HG02973 (cell line): ENCODE measurements at regions not wholly inside any gene's neighbourhood (a gene's known extent, or its start where the extent isn't known, plus 50 kb on each side); places are given as distances from the start of the nearest gene placed in this dataset.
"Not testable (repeated sequence)": the region's sequence is repeated elsewhere in the genome, so short reads cannot be mapped to it uniquely, and the experiment has no call there.

Experiments
- ATAC-seq: cut with Tn5 transposase; IDR thresholded peaks from one replicate; pipeline ENCODE4 v1.9.1; 2021; ENCODE audit warnings: moderate library complexity; ENCODE audit not compliant: unreplicated experiment

DNA sequence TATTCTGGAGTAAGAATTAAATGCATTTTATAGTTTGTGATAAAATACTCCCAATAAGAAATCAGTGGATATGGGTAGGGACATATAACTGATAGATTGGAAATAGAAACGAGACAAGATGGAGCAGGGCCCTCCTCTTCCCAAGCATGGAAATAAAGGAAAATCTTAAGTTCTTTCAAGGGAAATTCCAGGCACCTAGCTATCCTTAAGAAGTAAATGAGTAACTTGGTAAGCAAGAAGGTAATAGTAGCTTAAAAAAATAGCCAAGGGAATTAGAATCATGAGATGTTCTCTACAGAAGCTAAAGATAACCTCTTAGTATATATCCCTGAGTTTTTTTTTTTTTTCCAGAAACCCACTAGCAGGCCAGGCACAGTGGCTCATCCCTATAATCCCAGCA, 105.5 kb upstream of the FAM3C start:
- ATAC-seq = no peak

- peak; percentile 65 for ATAC-seq
Measured at GRCh38 chr7:121500360-121501058, 104.4 kb upstream of the FAM3C start.

- no peak for ATAC-seq
Measured at GRCh38 chr7:121499624-121500023, 103.5 kb upstream of the FAM3C start.

DNA sequence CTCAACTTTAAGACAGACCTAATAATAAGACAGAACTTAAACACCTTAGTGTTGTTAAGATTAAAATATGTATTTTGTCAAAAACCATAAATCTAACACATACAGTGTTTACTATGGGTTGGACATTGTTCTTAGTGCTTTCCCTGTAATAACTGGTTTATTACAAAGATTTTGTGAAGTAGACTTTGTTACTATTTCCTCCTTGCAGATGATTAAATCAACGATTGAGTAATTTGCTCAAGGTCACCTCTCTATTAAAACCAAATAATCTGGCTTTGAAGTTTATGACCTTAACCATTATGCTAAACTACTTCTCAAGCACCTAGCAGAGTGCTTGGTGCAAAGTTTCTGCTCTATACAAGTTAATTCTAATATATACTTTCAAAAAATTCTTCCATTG, 102.7 kb upstream of the FAM3C start:
- ATAC-seq = no peak

GRCh38 chr7:121497545-121497944, 101.4 kb upstream of the FAM3C start:
- ATAC-seq = not testable (repeated sequence)

DNA sequence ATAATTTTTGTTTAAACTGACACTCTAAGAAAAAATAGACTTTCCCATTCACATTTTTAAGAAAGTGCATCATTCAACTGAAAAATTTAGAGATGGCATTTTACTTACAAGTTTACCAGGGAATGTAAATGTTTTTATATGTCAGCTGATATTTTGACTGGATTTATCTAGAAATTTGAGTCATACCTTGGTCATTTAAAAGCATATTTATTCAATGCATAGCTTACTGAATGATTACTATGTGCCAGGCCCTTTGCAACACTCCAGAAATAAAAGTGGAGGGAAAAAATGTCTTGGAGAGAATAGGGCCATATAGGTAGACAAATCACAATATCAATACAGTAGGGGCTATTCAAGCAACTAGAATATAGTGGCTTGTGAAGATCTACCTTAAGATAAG, 98.4 kb upstream of the FAM3C start:
- ATAC-seq = no peak

GRCh38 chr7:121493553-121493952, 97.4 kb upstream of the FAM3C start:
- no peak for ATAC-seq

DNA sequence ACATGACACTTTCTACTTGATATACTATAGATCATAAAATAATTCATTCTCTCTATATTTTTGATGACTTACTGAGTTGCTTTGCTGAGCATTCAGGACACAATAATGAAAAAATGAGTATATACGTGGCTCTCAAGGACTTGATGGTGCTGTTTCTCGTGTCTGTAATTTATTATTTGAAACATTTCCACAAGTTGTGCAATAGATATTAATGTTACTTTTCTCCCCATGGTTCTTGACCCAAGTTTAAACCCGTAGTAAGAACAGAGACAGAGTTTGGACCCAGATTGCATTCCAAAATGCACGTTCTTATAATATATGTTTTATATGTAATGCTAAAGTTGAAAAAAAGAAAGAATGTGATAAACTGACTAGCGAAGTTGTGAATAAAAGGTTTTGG, 94.2 kb upstream of the FAM3C start:
- no peak for ATAC-seq

- ATAC-seq = no peak
Measured at GRCh38 chr7:121489440-121489839, 93.3 kb upstream of the FAM3C start.

- no peak for ATAC-seq
Measured at GRCh38 chr7:121488111-121488650, 92.1 kb upstream of the FAM3C start.

DNA sequence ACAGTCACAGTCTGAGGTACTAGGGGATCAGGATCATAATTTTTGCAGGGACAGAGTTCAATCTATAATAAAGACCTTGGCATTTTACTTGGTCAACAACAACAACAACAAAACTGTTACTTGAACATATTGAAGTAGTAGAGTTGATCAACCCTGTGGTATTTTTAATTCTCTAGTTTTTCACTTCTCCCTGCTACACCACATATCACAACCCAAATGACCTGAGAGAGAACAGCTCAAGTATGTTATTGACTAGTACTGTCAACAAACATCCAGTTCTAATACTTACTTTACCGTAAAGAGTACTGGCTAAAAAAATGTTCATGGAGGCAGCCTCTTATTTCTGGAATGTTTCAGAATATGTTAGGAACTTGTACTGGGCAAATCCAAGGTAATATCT, 90.5 kb upstream of the FAM3C start:
- ATAC-seq = no peak

DNA sequence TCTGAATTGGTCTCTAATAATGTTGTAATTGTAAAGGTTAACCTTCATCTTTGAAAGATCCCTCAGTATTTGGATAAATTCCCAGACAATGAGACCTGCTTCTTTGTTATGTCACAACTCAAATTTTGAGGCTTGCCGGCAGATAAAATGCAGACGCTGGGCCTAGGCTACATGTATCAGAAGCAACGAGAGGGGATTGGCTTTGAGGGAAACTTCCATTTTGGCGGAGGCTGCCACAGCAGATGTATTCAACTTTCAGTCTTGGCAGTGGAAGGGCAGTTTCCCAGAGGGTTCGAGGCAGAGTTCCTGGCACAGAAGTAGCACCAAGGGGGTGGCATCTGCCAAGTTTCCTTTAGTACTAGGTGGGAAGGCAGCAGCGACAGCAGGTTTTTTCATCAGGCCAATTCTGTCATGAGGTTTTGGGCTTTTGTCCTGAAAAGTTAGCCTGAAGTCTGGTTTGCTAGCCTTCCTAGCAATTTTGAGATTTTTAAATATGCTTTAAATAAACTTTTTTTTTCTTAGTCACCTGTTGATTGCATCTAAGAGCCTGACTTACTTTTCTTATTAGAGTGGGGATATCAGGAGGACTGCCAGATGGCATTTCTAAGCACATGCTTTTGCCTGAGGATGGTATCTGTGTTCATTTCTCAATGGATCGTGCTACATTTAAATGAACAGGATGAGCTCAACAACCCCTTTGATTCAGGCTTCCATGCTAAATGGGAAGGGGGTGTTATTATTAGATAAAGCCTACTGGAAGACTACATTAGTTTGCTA, 89.5 kb upstream of the FAM3C start:
- ATAC-seq = no peak

GRCh38 chr7:121484089-121484763, 88.1 kb upstream of the FAM3C start:
- no peak for ATAC-seq

DNA sequence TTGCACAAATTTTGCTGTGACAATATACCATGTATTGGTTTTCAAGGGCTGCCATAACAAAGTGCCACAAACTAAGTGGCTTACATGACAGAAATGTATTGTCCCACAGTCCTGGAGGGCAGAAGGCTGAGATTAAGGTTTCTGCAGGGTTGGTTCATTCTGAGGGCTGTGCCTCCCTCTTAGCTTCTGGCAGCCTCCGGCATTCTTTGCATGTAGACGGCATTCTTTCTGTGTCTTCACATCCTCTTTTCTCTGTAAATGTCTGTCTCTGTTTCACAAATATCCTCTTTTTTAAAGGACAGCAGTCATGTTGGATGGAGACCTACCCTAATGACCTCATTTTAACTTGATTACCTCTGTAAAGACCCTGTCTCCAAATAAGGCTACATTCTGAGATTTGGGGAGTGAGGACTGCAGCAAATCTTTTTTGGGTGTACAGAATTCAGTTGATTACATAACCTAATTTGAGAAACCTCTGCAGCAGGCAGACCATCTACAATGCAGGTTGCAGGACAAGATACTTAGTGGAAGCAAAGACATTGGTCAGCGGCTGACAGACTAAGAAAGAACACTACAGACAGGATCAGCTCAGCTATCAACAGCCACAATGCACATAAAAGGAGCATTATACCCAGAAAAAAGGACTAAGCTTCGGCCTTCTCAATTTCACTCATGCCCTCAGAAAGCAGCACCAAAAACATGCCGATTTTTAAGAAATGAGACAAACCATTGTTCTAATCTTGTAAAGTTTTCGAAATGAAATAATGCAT, 84.6 kb upstream of the FAM3C start:
- ATAC-seq = no peak

DNA sequence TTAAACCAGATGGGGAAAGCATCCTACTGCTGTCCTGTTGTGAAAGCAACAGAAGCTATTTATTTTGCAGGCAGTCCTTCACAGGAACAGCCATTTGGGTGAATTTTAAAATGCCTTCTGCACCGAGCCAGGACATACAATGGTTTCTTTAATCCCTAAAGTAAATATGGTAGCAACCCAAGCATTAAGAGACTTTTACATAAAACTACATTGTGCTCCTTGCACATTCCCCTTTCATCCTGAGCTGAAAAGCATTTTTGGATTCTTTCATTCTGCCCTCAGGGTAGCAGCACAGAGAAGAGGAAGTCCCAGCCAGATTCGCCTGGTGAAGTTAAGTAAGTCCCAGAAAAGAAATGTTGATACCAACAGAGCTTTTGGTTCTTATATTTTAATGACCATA, 84.0 kb upstream of the FAM3C start:
- no peak for ATAC-seq

- ATAC-seq = no peak
Measured at GRCh38 chr7:121479466-121479865, 83.4 kb upstream of the FAM3C start.

DNA sequence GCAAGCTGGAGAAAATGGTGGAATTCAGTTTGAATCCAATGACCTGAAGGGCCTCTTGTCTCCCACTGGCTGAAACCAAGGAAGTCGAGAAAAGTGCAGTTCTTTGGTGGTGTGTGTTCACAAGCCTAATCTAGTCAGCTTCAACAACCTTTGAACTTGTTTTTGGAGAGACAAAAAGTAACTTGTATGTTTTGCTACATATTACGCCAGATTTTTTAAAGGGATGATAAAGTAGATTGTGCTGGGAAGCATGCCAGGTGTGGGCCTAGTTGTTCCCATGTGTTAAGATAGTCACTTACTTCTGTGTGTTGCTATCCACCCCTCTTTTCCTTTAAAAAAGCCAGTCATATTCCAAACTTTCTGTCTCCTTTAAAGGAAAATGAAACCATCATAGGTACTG, 79.7 kb upstream of the FAM3C start:
- ATAC-seq = no peak

DNA sequence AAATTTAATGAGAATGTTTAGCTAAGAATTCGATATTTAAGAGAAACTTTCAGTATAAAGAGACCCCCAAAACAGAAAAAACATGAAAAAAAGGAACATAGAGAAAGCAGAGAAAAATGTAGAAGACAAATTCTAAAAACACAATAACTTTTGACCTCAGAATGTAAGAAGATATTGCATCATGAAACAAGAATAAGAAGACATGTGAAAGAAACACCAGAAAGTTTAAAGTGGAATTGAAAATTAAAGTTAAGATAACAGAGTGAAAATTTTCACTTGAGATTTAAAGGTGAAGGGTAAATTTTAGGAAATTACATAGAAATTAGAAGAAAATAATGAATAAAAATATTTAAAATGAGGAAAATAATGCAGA, 78.2 kb upstream of the FAM3C start:
- no peak for ATAC-seq

GRCh38 chr7:121473645-121474300, 77.7 kb upstream of the FAM3C start:
- ATAC-seq = no peak

DNA sequence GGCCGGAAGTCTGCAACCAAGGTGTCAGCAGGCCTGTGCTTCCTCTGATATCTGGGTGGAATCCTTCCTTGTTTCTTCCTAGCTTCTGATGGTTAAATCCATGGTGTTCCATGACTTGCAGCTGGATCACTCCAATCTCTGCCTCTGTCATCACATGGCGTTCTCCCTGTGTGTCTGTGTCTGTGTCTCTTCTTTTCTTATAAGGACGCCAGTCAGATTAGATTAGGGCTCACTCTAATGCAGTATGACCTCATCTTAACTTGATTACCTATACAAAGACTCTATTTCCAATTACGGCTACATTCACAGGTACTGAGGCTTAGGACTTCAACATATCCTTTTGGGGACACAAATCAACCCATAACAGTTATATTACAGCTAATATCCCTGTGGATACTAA, 70.3 kb upstream of the FAM3C start:
- no peak for ATAC-seq

GRCh38 chr7:121459148-121459547, 63.0 kb upstream of the FAM3C start:
- no peak for ATAC-seq
